ENCODE measurements at regions not wholly inside any gene's neighbourhood (a gene's known extent, or its start where the extent isn't known, plus 50 kb on each side); places are given as distances from the start of the nearest gene placed in this dataset.

DNA sequence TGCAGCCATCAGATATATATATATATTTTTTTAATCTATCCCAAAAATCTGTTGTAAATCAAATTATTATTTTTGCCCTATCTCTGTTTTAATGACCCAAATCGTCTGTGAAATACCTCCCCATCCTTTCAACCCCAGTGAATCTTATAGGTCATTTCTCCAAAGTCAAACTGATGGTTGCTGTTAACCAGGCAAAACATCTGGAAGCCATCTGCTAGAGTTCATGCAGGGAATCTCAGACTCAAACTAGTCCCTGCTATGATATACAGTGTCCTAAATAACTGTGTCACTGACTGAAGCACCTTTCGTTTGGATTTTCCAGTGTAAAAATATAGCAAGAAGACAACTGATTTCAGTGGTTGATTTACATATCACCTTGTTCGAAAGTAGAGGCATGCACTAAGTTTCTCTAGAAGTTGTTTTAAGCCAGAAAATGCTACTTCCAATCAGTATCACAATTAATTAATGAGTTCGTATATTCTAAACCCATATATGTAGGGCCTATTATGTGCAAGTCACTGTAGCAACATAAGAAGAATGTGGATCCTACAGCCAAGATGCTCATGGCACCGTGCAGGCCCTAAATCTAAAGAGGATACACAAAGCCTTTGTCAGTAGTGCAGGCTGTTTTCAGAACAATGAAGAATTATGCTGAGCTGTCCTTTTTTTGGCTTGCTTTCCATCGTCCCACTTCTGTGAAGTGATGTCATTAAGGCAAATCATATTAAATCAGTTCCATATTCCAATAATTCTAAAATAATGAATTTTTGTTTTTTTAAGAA, 566.0 kb downstream of the STK39 start:
- peak; percentile 68; the same call in 2 of the 3 replicates for ATAC-seq
- TF ChIP-seq TCF4 (CRISPR knock-in tag; IDR thresholded peaks at IDR 0.05; ENCODE audit: borderline replicate concordance) (peak; percentile 87; the same call in 1 of the 2 replicates), RARB (CRISPR knock-in tag; IDR thresholded peaks at IDR 0.05) (no peak)

DNA sequence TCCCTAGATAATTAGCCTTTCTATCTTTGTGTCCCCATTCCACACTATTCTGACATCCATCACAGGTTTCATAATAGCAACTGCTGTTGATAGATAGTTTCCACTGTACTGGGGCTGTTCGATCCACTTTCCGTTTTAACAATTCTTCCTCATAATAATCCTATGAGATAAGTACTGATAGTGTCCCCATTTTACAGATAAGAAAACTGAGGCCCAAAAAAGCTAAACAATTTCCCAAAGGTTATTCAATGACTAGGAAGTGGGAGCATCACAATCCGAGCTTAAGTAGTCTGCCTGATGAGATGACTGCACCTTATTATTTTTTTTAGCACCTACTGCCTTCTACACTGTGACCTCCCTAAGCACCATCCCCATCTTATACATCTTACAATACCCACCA, 569.2 kb downstream of the STK39 start:
- no peak for ATAC-seq
- TF ChIP-seq ZFP30 (CRISPR knock-in tag; IDR thresholded peaks at IDR 0.05) (no peak), ZFP3 (CRISPR knock-in tag; IDR thresholded peaks at IDR 0.05) (no peak), CSDC2 (CRISPR knock-in tag; IDR thresholded peaks at IDR 0.05) (no peak), POU6F1 (CRISPR knock-in tag; IDR thresholded peaks at IDR 0.05; ENCODE audit: borderline replicate concordance, low read depth) (no peak), ZC3H10 (CRISPR knock-in tag; IDR thresholded peaks at IDR 0.05) (no peak), ARNTL (CRISPR knock-in tag; IDR thresholded peaks at IDR 0.05; ENCODE audit: borderline replicate concordance, low read depth) (no peak), GLIS3 (CRISPR knock-in tag; IDR thresholded peaks at IDR 0.05) (no peak), TCF4 (CRISPR knock-in tag; IDR thresholded peaks at IDR 0.05; ENCODE audit: borderline replicate concordance) (no peak), BACH2 (CRISPR knock-in tag; IDR thresholded peaks at IDR 0.05; ENCODE audit: borderline replicate concordance) (no peak), CSRNP3 (CRISPR knock-in tag; IDR thresholded peaks at IDR 0.05) (no peak), TOX (CRISPR knock-in tag; IDR thresholded peaks at IDR 0.05; ENCODE audit: borderline replicate concordance) (no peak), RARB (CRISPR knock-in tag; IDR thresholded peaks at IDR 0.05) (no peak), PPARA (CRISPR knock-in tag; IDR thresholded peaks at IDR 0.05; ENCODE audit: borderline replicate concordance) (no peak), ESRRG (CRISPR knock-in tag; IDR thresholded peaks at IDR 0.05) (no peak), ZNF70 (CRISPR knock-in tag; IDR thresholded peaks at IDR 0.05) (no peak), TSHZ2 (CRISPR knock-in tag; IDR thresholded peaks at IDR 0.05) (no peak), ZNF8 (CRISPR knock-in tag; IDR thresholded peaks at IDR 0.05) (no peak)

GRCh38 chr2:167675906-167676305, 571.5 kb downstream of the STK39 start:
- TF ChIP-seq TOX (CRISPR knock-in tag; IDR thresholded peaks at IDR 0.05; ENCODE audit: borderline replicate concordance) = no peak
- no peak for TF ChIP-seq PATZ1 (CRISPR knock-in tag; IDR thresholded peaks at IDR 0.05; ENCODE audit: borderline replicate concordance)
- TF ChIP-seq CSDC2 (CRISPR knock-in tag; IDR thresholded peaks at IDR 0.05) = no peak
- no peak for TF ChIP-seq ZC3H10 (CRISPR knock-in tag; IDR thresholded peaks at IDR 0.05)
- no peak for TF ChIP-seq POU6F1 (CRISPR knock-in tag; IDR thresholded peaks at IDR 0.05; ENCODE audit: borderline replicate concordance, low read depth)
- TF ChIP-seq CREB5 (CRISPR knock-in tag; IDR thresholded peaks at IDR 0.05; ENCODE audit: low read depth) = no peak
- no peak for TF ChIP-seq PPARA (CRISPR knock-in tag; IDR thresholded peaks at IDR 0.05; ENCODE audit: borderline replicate concordance)
- no peak for TF ChIP-seq ZNF565 (CRISPR knock-in tag; conservative IDR thresholded peaks at IDR 0.05; ENCODE audit: low read depth)
- TF ChIP-seq OSR1 (CRISPR knock-in tag; IDR thresholded peaks at IDR 0.05) = no peak
- TF ChIP-seq ZFP3 (CRISPR knock-in tag; IDR thresholded peaks at IDR 0.05) = no peak
- no peak for TF ChIP-seq TSHZ2 (CRISPR knock-in tag; IDR thresholded peaks at IDR 0.05)
- no peak for TF ChIP-seq ZNF70 (CRISPR knock-in tag; IDR thresholded peaks at IDR 0.05)
- no peak for TF ChIP-seq ARNTL (CRISPR knock-in tag; IDR thresholded peaks at IDR 0.05; ENCODE audit: borderline replicate concordance, low read depth)
- TF ChIP-seq GLIS3 (CRISPR knock-in tag; IDR thresholded peaks at IDR 0.05) = no peak
- no peak for TF ChIP-seq ZNF8 (CRISPR knock-in tag; IDR thresholded peaks at IDR 0.05)
- no peak for TF ChIP-seq TCF4 (CRISPR knock-in tag; IDR thresholded peaks at IDR 0.05; ENCODE audit: borderline replicate concordance)
- TF ChIP-seq ISL1 (CRISPR knock-in tag; IDR thresholded peaks at IDR 0.05) = no peak
- no peak for ATAC-seq

Measured in SK-N-SH treated with all-trans-retinoic acid at 6 μM for 48 hours (cell line).